Fibroblast of lung (primary cell): ENCODE measurements at regions not wholly inside any gene's neighbourhood (a gene's known extent, or its start where the extent isn't known, plus 50 kb on each side); places are given as distances from the start of the nearest gene placed in this dataset.
"Not testable (repeated sequence)": the region's sequence is repeated elsewhere in the genome, so short reads cannot be mapped to it uniquely, and the experiment has no call there.

Experiments used
- EZH2 ChIP-seq: IDR thresholded peaks from 2 replicates; pipeline ENCODE4 v1.5.1; 2012; ENCODE audit warnings: low read length, control low read depth, mild to moderate bottlenecking; ENCODE audit errors: missing control alignments
- TF ChIP-seq, protein P1 (sequence below), 2 donors: IDR thresholded peaks in 1 of 2; conservative IDR thresholded peaks in 1 of 2; 1 replicate in 1 of 2; 2 replicates in 1 of 2; pipeline ENCODE4 v1.5.1; 2011 to 2012; ENCODE audit warnings: low read length in 2 of 2, control low read depth in 1 of 2, inconsistent platforms in 1 of 2, low read depth in 1 of 2, mild to moderate bottlenecking in 1 of 2

DNA sequence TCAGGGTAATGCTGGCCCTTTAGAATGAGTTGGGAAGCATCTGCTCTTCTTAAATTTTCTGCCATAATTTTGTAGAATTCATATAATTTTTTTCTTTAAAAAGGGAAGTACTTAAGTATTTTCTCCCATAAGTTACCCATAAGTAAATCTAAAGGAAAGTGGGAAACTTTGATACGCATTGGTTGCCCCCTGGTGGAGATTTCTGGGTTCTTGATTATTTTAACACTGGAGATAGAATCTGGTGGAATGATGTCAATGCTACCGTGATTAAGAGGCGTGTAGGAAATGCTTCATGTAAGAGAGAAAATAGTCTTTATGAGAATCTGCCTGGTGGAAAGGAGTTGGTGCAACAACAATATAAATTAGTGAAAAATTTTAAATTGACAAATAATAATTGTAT lies 65.6 kb downstream of the OR4F15 start:
- TF ChIP-seq, protein P1, sequence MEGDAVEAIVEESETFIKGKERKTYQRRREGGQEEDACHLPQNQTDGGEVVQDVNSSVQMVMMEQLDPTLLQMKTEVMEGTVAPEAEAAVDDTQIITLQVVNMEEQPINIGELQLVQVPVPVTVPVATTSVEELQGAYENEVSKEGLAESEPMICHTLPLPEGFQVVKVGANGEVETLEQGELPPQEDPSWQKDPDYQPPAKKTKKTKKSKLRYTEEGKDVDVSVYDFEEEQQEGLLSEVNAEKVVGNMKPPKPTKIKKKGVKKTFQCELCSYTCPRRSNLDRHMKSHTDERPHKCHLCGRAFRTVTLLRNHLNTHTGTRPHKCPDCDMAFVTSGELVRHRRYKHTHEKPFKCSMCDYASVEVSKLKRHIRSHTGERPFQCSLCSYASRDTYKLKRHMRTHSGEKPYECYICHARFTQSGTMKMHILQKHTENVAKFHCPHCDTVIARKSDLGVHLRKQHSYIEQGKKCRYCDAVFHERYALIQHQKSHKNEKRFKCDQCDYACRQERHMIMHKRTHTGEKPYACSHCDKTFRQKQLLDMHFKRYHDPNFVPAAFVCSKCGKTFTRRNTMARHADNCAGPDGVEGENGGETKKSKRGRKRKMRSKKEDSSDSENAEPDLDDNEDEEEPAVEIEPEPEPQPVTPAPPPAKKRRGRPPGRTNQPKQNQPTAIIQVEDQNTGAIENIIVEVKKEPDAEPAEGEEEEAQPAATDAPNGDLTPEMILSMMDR (conservative IDR thresholded peaks at IDR 0.05 in 1 of 2, IDR thresholded peaks at IDR 0.05 in 1 of 2; ENCODE audit: low read depth in 1 of 2, low read length in 2 of 2) = peak; percentile 11 to 18
- not testable (repeated sequence) for TF ChIP-seq EZH2
